OCI-LY7 (cell line): ENCODE measurements at regions not wholly inside any gene's neighbourhood (a gene's known extent, or its start where the extent isn't known, plus 50 kb on each side); places are given as distances from the start of the nearest gene placed in this dataset.

Experiments
- EZH2phosphoT487 ChIP-seq: fragments of 200-600 bp; sonication (generic); IDR thresholded peaks from 2 replicates; pipeline ENCODE4 v1.6.1; 2018; ENCODE audit warnings: low read depth, borderline replicate concordance, mild to moderate bottlenecking, mixed run types, antibody characterized with exemption, low read length, moderate library complexity, mixed read lengths
- TF ChIP-seq, protein P1 (sequence below): fragments of 200-600 bp; sonication (generic); conservative IDR thresholded peaks from 2 replicates; pipeline ENCODE4 v1.5.1; 2014; ENCODE audit warnings: mild to moderate bottlenecking, antibody characterized with exemption, low read length, moderate library complexity, mixed read lengths

DNA sequence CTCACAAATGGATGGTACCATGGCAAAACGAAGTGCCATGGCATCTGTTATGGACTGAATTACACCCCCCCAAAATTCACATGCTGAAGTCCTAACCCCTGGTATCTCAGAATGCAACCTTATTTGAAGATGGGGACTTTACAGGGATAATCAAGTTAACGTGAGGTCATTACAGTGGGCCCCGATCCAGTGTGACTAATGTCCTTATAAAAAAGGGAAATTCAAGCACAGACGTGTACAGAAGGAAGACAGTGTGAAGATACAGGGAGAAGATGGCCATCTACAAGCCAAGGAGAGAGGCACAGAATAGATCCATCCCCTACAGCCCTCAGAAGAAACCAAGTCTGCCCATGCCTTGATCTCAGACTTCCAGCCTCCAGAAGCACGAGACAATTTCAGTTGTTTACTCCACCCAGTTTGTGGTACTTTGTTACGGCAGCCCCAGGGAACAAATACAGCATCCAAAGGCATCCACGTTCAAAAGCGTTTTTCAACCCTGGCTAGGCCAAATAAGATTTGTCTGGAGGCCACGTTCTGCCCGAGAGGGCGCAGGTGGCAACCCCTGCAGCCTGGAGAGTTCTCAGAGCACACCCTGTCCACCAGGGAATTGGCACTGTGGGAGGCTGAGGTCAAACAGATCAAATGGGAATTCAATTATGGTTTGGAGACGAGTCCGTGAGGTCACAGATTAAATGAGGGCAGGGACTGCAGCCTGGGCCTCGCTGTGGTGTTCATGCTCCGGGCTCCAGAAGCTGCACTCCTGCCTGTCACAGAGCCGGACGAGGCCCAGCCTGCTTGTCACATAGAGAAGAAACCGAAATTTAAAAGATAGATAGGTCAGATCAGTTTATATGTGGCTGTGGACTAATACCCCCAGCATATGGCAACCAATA, 494.8 kb downstream of the SHQ1 start:
- TF ChIP-seq, protein P1, sequence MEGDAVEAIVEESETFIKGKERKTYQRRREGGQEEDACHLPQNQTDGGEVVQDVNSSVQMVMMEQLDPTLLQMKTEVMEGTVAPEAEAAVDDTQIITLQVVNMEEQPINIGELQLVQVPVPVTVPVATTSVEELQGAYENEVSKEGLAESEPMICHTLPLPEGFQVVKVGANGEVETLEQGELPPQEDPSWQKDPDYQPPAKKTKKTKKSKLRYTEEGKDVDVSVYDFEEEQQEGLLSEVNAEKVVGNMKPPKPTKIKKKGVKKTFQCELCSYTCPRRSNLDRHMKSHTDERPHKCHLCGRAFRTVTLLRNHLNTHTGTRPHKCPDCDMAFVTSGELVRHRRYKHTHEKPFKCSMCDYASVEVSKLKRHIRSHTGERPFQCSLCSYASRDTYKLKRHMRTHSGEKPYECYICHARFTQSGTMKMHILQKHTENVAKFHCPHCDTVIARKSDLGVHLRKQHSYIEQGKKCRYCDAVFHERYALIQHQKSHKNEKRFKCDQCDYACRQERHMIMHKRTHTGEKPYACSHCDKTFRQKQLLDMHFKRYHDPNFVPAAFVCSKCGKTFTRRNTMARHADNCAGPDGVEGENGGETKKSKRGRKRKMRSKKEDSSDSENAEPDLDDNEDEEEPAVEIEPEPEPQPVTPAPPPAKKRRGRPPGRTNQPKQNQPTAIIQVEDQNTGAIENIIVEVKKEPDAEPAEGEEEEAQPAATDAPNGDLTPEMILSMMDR, result no peak
- no peak for TF ChIP-seq EZH2phosphoT487
